Panc1 (cell line): ENCODE measurements at regions not wholly inside any gene's neighbourhood (a gene's known extent, or its start where the extent isn't known, plus 50 kb on each side); places are given as distances from the start of the nearest gene placed in this dataset.

Experiments
- CTCF ChIP-seq: fragments of 450-650 bp; IDR thresholded peaks from 2 replicates; pipeline ENCODE4 v1.5.1; 2017; ENCODE audit warnings: mild to moderate bottlenecking
- REST ChIP-seq, 2 experiments: IDR thresholded peaks; 2 replicates each; pipeline ENCODE4 v1.6.1; 2011 to 2012; ENCODE audit warnings: low read depth in 2 of 2, control low read depth in 1 of 2, low read length in 1 of 2, mild to moderate bottlenecking in 1 of 2, moderate library complexity in 1 of 2; ENCODE audit not compliant: insufficient read depth in 1 of 2
- SIN3A ChIP-seq: IDR thresholded peaks from 2 replicates; pipeline ENCODE4 v1.6.1; 2012; ENCODE audit warnings: low read depth, mild to moderate bottlenecking, low read length, moderate library complexity, borderline replicate concordance; ENCODE audit not compliant: insufficient read depth

GRCh38 chr5:2029206-2029605, 146.5 kb upstream of the IRX4 start:
- TF ChIP-seq CTCF (no peak), REST (IDR thresholded peaks at IDR 0.05; ENCODE audit: insufficient read depth in 1 of 2, low read depth in 2 of 2, low read length in 1 of 2) (no peak), SIN3A (no peak)
